Endometrium (tissue), 2 donors: ENCODE measurements at regions not wholly inside any gene's neighbourhood (a gene's known extent, or its start where the extent isn't known, plus 50 kb on each side); places are given as distances from the start of the nearest gene placed in this dataset.
A peak's percentile ranks its signal among the peaks of the same experiment; 100 is the strongest.
"Not testable (repeated sequence)": the region's sequence is repeated elsewhere in the genome, so short reads cannot be mapped to it uniquely, and the experiment has no call there.

Experiments used
- FAIRE-seq: peaks from 2 replicates; lab custom pipeline; 2012; peaks lifted over from hg19 to GRCh38; lab: Jason Lieb, UNC
- donor health status: control.
- donor health status: control.

DNA sequence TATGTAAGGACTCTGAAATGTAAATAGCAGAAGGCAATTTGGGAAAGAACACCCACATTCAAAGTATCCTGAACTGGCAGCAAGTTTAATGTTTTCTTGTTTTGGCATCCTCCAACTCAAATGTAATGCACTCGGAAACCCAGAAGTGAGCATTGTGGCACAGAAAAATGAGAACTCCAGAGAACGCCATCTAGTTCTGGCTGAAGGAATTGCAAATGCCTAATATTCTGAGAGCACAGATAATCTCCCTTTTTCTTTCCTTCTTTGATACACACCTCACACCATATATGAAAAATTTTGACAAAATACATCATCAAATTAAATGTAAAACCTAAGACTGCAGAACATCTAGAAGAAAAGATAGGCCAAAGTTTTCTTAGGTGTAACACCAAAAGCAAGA, 52.1 kb downstream of the PWWP3B start:
- FAIRE-seq, result no peak

DNA sequence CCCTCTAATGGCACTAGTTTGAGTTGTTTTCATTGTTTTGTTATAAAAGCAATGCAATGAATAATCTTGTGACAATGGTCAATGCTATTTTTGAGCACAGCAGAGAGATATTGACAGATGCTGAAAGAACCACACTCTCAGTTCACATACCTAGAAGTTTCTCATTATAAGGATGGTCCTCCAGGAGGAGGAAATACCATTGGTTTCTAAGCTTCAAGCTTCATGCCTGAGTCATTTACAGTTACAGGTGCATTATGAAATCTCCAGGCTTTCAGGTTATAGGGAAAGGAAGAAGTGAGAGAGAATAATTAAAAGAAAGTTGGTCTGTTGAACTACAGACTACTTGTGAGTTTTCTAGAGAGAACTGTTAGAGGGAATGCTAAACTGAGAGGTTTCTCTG, 75.3 kb downstream of the PWWP3B start:
- no peak for FAIRE-seq

DNA sequence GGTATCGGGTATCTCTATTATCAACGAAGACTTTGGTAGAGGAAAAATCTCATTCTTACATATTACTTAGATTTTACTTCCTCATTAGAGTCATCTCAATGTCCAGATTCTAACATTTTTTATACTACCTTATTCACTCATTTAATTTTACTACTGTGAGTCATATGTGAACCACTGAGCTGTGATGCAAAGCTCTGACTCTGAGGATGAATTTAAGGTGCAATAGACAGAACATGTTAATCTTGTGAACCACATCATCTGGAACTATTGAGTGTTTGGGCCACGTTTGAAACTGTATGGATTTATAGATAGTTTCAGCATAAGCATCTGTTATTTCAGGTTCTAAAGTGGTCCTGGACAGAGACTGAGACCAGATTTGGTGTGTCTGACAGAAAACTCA, 78.4 kb downstream of the PWWP3B start:
- FAIRE-seq, result no peak

DNA sequence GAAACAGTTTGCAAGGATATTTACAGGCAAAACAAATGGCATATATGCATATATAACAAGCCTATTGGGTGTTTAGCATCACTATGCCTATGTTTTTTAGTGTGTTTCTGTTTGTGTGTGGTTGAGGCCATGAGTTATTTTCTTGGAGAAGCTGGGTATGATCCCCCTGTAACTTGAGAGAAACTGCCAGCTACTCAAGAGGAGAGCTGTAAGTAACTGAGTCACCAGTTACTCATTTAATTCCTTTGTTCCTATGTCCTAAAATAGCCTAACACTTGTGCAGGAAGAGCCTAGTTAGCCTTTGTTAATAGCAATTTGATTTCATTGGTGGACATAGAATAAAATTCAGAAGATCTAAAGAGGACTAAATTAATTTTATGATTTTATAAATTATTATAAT, 79.1 kb downstream of the PWWP3B start:
- FAIRE-seq, result no peak

DNA sequence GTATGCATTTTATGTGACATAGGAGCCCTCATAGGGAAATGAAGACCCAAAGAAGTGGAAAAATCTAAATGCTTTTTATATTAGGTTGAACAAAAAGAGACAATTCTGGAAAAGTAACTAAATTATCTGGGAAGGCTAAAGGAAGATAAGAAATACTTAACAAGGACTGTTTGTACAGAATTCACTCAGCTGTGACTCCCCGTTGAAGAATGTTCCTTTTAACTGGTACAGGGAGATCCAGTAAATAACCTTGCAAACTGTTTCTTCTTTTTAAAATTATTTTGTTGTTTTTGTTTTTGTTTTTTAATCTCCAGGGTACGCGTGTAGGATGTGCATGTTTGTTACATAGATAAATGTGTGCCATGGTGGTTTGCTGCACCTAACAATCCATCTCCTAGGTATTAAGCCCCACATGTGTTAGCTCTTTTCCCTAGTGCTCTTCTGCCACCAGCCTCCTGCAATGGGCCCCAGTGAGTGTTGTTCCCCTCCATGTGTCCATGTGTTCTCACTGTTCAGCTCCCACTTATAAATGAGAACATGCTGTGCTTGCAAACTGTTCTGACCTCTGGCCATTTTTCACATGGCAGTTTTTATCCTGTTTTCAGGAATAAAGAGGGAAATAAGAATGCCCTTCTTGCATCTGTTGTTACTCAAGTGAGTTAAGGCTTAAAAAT, 81.7 kb downstream of the PWWP3B start:
- FAIRE-seq, result peak; percentile 70

DNA sequence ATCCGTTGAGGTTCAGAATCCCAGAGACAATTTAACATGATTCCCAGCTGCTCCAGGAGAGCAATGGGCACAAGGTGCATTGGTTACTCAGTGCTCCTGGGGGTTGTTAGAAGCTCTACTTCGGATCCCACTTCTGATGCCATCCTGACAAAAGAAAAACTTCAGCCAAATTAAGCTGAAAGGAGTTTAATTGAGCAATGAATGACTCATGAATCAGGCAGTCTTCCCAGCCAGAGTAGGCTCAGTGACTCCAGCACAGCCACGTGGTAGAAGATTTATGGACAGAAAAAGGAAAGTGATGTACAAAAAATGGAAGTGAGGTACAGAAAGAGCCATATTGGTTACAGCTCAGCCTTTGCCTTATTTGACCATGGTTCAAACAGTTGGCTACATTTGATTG, 95.7 kb downstream of the PWWP3B start:
- no peak for FAIRE-seq

DNA sequence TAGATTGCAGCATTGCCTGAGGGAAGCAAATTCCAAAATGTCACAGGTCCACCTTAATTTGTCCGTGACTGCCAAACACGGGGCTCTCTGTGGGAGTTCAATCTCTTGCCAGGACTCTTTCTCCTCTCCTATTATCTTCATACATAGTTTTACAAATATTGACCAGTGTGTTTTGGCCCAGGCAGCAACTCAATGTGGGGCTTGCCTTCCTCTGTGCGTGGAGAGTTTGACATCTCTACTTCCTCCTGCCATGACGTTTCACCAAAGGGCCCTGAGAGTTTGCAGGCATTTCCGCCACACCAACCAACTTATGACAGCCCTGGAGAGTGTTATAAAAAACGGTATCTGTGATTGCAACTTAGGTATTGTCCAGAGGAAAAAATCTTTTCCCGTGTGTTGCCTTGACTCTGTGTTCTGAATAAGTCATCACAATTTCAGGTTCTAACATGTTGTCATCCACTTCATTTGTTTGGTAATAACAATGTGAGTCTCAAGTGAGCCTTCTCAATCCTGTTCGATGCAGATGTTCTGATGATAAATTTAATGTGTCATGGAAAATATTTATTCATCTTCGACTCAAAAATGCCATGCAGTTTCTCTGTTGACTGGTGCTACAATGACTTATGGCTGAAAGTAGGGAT, 106.0 kb downstream of the PWWP3B start:
- FAIRE-seq, result not testable (repeated sequence)

DNA sequence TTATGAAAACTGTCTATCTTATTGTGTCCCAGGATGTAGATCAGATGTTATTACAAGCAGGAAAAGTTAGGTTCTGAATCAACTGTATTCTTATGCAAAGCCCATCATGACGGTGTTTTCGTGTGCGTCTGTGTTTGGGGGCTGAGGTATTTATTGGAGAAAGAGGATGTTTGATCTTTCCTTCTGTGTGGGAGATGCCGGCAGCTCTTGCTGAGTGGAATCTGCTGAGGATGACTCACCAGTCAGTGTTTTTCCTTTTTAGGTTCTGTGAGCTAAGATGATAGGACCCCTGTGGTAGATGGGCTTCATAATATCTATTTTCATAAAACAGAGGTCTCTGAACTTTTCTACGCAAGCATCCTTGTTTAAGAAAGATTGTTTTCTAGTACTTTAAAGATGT, 107.1 kb downstream of the PWWP3B start:
- peak; percentile 95 for FAIRE-seq

DNA sequence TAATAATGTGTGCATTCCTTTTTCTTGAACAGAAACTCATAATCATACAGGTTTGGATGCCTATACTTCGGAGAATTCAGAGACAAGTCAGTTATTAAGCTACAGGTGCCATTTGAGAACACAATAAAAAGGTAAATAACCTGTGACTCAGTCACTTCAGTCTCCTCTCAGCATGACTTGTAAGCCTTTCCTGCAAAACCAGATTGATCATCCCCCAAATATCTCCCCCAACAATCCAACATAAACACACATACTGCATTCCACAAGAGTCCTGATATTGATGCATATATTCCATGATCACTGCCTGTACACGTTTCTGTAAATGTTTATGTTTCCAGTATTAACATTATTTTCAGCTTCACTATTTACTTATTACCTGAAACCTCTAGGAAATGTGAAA, 110.8 kb downstream of the PWWP3B start:
- FAIRE-seq, result no peak

DNA sequence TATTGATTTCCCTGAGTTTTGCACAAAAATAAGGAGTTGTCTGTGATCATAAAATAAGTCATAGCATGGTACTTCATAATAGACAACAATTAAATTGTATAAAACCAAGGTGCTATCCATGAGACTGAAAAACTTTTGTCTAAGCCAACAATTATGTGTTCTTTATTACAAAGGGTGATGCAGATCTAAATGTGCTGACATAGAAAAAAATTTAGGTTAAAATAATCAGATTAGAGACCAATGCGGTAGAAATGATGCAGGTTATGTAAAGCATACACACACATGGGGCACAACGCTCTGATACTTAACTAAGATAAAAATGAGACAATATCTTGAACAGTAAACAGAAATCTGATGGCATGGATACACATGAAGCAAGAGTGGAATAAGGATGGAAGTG, 113.3 kb downstream of the PWWP3B start:
- FAIRE-seq, result no peak

DNA sequence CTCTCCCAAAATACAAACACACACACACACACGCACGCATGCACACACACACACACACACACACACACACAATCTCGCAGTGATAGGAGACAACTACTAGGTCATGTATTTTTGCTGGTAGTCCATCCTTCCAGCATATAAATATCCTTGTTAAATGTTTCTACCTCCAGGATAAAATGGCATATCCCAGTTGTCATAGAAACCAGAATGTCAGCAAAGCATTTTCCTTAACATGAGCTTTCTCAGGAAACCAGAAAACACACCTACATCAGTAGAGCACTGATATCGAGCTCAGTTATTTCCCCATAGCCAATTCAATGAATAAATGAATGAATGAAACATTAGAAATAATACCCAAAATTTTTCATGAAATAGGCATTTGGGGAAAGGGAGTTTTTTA, 115.7 kb downstream of the PWWP3B start:
- no peak for FAIRE-seq

DNA sequence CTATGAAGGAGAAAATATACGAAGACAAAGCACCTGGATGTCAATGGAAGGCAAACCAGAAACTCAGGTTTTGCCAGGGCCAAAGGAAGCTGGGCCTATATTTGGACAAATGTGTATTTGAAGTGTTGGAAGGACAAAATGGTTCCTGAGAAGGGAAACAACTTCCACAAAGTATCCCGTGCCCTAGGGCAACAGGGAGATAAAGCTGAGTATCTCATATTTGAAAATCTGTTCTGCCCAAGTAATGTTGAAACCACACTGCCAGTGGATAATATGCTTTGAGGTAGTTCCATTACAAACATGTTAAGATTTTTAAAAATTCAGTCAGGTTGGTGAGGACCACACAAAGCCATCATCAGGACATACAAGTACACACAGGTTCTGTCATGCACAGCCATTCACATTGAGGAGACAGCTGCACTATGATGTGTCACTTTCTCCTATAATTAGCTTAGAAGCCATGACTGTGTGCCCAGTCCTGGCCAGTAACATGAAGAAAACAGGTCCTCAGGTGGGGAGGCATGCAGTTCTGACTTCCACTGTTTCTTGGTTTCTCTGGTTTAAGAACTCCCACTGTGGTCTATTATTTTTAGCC, 116.4 kb downstream of the PWWP3B start:
- FAIRE-seq, result no peak

DNA sequence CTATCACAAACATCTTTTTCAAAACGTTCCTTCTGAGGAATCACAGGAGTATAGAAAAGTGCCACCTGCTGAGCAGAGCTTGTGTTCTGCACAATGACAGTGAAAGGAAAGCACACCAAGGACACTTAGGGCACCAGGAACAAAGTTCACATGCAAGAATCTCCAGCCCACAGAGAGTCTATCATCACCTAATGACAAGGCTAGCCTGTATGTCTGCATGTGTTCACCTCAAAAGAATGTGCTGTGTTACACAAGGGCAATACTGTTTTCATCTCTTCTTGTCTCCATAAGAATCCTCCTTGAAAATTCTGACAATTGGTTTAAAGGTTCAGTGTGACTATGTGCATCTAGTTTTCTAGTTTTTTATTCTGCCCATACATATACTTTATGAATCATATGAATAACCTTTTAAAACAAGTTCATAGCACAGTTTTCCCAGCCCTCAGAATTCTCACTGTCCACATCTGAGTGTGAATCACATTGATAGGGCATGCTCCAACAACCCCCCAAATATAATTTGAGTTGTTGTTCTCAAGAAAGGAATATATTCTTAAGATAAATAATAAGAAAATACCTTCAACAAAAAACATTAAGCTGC, 118.0 kb downstream of the PWWP3B start:
- no peak for FAIRE-seq

DNA sequence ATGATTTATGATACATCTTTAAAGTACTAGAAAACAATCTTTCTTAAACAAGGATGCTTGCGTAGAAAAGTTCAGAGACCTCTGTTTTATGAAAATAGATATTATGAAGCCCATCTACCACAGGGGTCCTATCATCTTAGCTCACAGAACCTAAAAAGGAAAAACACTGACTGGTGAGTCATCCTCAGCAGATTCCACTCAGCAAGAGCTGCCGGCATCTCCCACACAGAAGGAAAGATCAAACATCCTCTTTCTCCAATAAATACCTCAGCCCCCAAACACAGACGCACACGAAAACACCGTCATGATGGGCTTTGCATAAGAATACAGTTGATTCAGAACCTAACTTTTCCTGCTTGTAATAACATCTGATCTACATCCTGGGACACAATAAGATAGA, 122.7 kb downstream of the PWWP3B start:
- peak; percentile 97 for FAIRE-seq

DNA sequence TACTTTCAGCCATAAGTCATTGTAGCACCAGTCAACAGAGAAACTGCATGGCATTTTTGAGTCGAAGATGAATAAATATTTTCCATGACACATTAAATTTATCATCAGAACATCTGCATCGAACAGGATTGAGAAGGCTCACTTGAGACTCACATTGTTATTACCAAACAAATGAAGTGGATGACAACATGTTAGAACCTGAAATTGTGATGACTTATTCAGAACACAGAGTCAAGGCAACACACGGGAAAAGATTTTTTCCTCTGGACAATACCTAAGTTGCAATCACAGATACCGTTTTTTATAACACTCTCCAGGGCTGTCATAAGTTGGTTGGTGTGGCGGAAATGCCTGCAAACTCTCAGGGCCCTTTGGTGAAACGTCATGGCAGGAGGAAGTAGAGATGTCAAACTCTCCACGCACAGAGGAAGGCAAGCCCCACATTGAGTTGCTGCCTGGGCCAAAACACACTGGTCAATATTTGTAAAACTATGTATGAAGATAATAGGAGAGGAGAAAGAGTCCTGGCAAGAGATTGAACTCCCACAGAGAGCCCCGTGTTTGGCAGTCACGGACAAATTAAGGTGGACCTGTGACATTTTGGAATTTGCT, 123.8 kb downstream of the PWWP3B start:
- not testable (repeated sequence) for FAIRE-seq

DNA sequence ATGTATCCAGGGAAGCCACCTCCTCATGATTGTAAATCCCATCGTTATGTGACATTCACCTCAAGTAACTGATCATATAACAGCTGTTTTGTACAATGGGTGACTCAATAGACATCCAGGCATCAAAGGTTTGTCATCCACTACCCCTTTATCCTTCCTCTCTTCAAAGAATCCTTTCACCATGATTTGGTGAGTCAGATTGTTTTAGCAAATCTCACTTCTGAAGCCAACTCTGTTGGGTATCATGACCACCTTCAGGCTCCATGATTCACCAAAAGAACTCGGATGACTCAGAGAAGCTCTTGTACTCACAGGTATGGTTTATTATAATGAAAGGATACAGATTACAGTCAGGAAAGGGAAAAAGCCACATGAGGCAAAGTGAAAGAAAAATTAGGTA, 132.1 kb downstream of the PWWP3B start:
- no peak for FAIRE-seq

DNA sequence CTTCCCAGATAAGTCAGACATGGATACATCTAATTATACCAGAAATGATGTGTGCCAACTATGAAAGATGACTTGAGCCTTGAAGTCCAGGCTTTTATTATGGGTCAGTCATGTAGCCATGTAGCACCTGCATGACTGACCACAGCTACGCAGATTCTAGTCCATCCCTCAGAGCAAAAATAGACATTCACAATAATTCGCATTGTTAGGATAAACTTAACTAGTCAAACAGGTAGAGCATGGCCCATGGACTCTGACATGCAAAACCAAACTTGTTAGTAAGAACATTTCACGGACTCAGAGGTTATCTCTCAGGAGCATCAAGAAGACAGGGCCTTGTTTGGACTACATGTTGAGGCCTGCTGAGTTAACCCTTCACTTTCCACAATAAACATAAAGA, 132.6 kb downstream of the PWWP3B start:
- no peak for FAIRE-seq

DNA sequence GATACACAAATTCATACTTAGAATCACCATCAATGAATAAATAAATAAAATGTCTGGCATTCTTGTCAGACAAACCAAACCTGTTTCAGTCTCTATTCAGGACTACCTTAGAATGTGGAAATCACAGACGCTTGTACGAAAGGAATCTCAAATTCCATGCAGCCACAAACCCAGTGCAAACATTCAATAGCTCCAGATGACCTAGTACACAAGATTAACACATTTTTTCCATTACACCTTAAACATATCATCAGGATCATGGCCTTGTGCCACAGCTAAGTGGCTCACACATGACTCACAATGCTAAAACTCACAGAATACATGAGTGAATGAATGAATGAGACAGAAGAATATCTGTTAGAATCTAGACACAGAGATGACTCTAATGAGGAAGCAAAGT, 134.2 kb downstream of the PWWP3B start:
- no peak for FAIRE-seq

DNA sequence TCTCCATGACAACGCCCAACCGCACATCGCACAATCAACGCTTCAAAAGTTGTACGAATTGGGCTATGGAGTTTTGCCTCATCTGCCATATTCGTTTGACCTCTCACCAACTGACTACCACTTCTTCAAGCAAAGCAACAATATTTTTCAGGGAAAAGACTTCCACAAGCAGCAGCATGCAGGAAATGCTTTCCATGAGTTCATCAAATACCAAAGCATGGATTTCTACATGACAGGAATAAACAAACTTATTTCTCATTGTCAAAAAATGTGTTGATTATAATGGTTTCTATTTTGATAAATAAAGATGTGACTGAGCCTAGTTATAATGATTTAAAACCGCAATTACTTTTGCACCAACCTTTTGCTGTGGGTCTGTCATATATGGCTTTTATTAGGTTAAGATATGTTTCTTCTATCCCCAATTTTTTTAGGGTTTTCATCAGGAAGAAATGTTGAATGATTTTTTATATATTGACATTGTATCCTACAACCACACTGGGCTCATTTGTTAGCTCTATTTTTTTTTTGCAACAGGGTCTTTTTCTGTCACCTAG, 138.4 kb downstream of the PWWP3B start:
- FAIRE-seq, result no peak

DNA sequence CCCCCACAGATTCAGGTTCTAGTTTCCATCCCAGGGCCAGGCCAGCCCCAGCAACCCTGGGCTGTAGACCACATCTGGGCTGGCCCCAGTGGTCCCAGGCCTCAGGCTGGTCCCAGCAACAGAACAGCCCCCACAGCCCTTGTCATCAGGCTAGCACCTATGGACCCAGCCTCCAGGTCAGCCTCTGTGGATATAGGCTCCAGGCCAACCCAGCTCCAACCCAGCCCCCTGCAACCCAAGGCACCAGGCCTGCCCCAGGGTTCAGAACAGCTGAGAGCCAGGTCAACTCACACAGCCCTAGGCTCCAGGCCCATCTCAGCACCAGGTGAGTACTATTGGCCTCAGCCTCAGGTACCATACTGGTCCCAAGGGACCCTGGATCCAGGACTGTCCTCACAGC, 155.3 kb downstream of the PWWP3B start:
- no peak for FAIRE-seq

DNA sequence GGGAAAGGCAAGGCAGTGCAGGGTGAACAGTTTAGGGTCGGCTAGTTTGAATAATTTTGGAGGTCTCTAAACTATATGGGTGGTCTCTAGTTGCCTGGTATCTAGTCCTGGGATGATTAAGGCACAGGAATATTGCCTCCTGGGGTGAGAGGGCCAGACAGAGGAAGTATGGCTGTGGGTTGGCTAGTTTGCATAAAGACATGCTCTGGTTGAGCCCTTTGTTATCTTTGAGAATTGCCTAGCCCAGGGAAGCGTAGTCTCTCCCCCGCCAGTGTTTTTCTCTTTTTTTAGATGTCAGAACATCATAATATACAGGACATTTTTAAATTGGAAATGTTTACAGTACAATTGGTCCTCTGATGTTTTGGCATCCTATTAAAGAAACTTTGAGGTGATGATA, 163.5 kb downstream of the PWWP3B start:
- no peak for FAIRE-seq

DNA sequence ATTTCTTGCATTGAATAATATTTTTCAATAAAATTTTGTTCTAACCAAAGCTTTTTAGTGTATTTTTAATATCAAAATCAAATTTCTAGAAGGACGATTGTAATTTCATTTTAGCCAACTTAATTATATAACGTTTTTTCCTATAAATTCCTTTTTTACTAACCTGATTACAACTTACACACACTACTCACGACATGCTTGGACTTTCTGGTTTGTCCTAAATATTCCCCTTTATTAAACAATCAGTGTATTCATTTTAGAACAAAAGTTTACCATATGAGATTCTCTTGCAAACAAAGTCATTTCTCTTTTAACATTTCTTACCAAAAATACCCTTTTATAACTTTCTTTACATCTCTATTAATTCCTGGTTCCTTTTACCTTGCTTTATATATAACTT, 173.7 kb downstream of the PWWP3B start:
- FAIRE-seq, result no peak

DNA sequence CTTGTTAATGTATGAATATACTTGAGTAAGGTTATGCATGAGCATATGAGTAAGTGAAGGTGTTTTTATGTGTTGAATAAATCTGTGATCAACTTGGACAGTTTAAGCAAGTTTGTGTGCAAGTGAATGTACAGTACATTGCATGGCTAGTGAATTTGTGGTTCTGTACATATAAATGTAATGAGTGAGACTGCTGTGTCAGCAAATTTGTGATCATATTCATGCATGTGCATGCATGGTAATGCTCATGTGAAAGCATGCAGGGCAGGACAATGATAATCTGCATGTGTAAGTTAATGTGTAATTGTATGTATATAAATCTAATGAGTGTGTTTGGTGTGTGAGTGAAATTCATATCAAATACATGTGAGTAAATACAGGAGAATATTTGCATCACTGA, 188.5 kb downstream of the PWWP3B start:
- no peak for FAIRE-seq
